GM21528 (cell line): ENCODE measurements at regions not wholly inside any gene's neighbourhood (a gene's known extent, or its start where the extent isn't known, plus 50 kb on each side); places are given as distances from the start of the nearest gene placed in this dataset.
A peak's percentile ranks its signal among the peaks of the same experiment; 100 is the strongest.
"Not testable (repeated sequence)": the region's sequence is repeated elsewhere in the genome, so short reads cannot be mapped to it uniquely, and the experiment has no call there.

Experiments used
- ATAC-seq: cut with Tn5 transposase; IDR thresholded peaks from one replicate; pipeline ENCODE4 v1.9.1; 2021; ENCODE audit warnings: mild to moderate bottlenecking, moderate library complexity; ENCODE audit not compliant: unreplicated experiment, low FRiP score

DNA sequence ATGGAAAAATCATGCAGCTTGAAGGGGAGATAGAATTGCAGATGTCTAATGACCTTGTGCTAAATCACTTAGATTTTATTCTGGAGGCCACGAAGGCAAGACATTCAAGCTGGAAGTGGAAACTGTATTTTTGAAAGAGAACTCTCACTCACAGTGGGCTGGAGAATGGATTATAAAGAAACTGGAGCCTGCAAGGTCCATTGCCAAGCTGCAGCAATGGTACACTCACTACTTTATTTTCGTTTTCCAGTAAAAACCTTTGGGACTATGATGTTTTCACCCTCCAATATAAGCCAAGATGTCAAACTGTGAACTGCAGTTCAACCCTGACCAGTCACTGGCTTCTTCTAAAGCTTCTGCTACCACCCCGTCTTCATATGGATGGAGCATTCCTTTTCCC is 62.0 kb downstream of the SKIDA1 start:
- no peak for ATAC-seq

- no peak for ATAC-seq
Observed at GRCh38 chr10:21458126-21458871, 67.2 kb downstream of the SKIDA1 start.

- no peak for ATAC-seq
Observed at GRCh38 chr10:21456160-21456559, 69.3 kb downstream of the SKIDA1 start.

- ATAC-seq: no peak
Observed at GRCh38 chr10:21452203-21452602, 73.3 kb downstream of the SKIDA1 start.

DNA sequence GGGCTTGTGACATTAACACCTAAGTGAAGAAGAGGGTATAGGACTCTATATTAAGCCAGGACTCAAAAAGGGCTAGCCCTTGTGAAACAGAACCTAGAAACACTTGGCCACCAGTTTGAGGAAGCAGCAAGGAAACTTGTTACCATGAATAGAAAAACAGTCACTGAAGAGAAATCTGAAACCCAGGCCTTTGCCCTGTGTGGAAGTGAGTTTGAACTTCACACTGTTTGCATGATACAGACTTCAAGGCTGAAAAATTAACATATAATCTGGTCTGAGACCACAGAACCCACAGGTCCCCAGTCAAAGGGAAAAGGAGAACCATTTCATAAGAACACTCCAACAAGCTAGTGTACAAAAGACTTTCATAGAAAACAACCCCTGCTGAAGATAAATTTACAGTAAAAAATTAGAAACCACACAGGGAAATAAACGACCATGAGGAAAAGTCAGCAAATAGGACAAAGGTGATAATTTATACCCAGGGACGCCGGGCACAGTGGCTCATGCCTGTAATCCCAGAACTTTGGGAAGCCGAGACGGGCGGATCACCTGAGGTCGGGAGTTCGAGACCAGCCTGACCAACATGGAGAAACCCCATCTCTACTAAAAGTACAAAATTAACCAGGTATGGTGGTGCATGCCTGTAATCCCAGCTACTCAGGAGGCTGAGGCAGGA is 76.1 kb downstream of the SKIDA1 start:
- ATAC-seq: peak; percentile 89

- ATAC-seq: no peak
Observed at GRCh38 chr10:21445163-21445562, 80.3 kb downstream of the SKIDA1 start.

- no peak for ATAC-seq
Observed at GRCh38 chr10:21441625-21442024, 83.9 kb downstream of the SKIDA1 start.

GRCh38 chr10:21438914-21439313 is 86.6 kb downstream of the SKIDA1 start:
- ATAC-seq: not testable (repeated sequence)

- no peak for ATAC-seq
Observed at GRCh38 chr10:21437770-21438382, 87.6 kb downstream of the SKIDA1 start.

DNA sequence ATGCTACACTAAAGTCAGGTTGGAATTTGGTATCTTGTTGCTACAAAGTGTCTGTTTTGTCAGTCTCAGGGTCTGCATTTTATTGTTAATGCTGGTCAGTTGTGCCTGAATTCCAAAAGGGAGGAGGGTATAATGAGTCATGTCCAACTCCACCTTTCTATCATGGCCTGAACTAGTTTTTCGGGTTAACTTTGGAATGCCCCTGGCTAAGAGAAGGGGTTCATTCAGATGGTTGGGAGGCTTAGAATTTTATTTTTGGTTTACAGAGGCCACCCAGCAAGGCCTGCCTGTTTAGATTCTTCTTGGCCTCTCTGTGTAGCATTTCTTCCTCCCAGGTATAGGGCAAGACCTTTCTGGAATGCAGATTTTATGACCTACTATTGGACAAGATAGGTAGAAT is 93.2 kb downstream of the SKIDA1 start:
- no peak for ATAC-seq

DNA sequence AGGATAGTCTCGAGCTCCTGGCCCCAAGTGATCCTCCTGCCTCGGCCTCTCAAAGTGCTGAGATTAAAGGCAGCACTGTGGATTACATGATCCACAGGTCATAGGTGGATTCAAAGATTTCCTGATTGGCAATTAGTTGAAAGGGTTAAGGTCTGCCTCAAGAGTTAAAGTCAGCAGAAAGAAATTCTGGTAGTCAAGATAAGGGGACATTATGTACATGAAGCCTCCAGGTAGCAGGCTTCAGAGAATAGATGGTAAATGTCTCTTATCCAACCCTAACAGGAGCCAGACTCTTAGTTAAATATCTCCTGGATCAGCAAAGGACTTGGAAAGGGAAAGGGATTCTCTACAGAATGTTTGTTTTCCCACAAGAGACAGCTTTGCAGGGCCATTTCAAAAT is 93.7 kb downstream of the SKIDA1 start:
- no peak for ATAC-seq

- no peak for ATAC-seq
Observed at GRCh38 chr10:21427804-21428481, 97.5 kb downstream of the SKIDA1 start.

DNA sequence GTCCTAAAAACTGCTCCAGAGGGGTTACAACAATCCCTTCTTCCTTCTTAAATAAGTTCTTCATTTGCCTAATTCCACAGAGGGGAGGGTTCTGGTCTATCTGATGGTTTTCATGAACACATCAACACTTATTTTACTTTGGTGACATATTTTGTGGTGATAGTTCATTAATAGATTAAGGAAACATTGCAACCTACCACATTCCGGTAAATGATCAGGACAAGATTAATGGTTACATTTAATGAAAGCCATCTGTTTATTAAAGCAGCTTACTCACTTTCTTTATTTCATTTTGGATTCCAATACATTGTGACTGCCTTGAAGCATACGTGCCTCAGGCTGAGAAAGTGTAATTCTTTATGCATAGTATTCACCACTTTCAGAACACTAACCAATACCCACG is 101.0 kb downstream of the SKIDA1 start:
- no peak for ATAC-seq

DNA sequence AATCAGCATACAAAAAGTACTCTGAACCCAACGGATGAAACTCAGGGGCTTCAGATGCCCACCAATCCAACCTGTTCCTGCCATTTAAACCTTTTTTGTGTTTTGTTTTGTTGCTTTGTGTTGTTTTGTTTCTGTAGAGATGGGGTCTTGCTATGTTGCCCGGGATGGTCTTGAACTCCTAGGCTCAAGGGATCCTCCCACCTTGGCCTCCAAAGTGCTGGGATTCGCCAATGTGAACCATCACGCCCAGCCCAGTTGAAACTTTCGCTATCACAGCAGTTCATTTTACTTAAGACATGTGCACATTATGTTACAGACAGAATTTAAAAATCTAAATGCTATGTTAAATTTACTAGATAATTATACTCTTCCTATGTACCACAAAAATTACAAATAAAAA is 101.6 kb downstream of the SKIDA1 start:
- ATAC-seq: no peak

GRCh38 chr10:21423338-21423737 is 102.1 kb downstream of the SKIDA1 start:
- ATAC-seq: no peak

GRCh38 chr10:21421794-21422193 is 103.7 kb downstream of the SKIDA1 start:
- ATAC-seq: no peak

GRCh38 chr10:21421016-21421415 is 104.5 kb downstream of the SKIDA1 start:
- no peak for ATAC-seq

DNA sequence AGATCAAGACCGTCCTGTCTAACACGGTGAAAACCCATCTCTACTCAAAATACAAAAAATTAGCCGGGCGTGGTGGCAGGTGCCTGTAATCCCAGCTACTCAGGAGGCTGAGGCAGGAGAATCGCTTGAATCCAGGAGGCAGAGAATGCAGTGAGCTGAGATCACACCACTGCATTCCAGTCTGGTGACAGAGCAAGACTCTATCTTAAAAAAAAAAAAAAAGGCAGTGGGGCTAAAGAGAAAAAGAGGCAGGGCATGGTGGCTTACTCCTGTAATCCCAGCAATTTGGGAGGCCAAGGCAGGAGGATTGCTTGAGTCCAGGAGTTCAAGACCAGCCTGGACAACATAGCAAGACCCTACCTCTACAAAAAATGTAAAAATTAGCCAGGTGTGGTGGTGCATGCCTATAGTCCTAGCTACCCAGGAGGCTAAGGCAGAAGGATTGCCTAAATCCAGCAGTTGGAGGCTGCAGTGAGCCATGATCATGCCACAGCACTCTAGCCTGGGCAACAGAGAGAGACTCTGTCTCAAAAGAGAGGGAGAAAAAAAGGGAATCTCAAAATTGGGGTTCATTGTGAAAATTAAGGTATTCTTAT is 106.4 kb downstream of the SKIDA1 start:
- not testable (repeated sequence) for ATAC-seq

GRCh38 chr10:21417172-21417712 is 108.2 kb downstream of the SKIDA1 start:
- ATAC-seq: no peak

- no peak for ATAC-seq
Observed at GRCh38 chr10:21413680-21414079, 111.8 kb downstream of the SKIDA1 start.
